ENCODE measurements at regions not wholly inside any gene's neighbourhood (a gene's known extent, or its start where the extent isn't known, plus 50 kb on each side); places are given as distances from the start of the nearest gene placed in this dataset.

DNA sequence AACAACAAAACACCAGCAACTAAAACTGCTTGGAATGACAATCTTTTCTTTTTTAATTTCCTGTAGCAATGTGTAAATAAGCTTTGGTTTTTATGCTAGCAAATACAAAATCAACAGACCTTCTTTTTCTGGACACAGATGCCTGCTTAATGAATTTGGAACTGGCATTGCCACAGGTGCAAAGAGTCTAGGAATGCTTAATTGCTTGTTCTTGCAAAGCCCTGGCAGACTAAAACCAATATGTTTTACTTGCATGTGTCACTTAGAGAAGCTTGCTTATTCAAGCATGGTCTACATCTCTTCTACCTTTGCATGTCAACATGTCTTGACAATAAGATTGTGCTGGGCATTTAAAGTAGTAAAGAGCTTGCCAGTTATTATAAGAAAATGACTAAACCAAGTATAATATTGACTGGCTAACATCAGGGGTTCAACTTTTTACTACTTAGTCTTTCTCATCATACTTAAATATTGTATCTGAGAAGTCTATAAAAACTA is 656.7 kb upstream of the NDST4 start:
- intact Hi-C loops (cut with DNase I): no loop called here
- no peak for DNase-seq (ENCODE audit: low spot score)

DNA sequence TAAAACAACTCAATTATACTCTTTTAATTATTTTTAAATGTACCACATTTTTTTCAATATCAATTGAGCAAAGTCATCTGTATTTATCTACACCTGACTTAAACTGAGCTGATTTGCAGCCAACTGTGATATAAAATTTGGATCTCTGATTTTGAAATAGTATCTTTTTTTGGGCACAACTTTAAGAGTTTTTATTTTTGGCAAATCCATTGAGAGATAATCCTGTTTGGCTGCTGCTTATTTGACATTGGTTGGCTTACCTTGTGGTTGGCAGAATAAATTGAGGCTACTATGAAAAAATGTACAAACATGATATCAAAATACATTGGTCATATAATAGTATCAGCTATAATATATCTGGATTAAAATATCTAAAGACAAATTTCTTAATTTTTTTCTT is 656.0 kb upstream of the NDST4 start:
- DNase-seq (ENCODE audit: low spot score): no peak
- intact Hi-C loops (cut with DNase I): no loop called here

DNA sequence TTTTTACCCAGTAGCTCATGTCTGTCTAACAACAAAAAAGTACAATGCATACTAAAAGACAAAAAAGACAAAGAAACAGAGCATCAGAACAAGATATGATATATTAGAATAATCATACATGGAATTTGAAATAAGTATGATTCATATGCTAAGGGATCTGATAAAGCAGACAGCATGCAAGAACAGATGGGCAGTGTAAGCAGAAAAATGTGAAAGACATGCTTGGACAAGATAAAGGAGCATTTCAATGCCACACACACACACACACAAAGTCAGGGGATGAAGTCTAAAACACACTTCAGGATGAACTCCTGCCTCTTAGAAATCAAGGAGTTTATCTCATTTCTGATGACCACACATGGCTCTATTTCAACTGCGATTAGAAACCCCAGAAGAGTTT is 649.6 kb upstream of the NDST4 start:
- no peak for DNase-seq (ENCODE audit: low spot score)
- intact Hi-C loops (cut with DNase I): no loop called here

DNA sequence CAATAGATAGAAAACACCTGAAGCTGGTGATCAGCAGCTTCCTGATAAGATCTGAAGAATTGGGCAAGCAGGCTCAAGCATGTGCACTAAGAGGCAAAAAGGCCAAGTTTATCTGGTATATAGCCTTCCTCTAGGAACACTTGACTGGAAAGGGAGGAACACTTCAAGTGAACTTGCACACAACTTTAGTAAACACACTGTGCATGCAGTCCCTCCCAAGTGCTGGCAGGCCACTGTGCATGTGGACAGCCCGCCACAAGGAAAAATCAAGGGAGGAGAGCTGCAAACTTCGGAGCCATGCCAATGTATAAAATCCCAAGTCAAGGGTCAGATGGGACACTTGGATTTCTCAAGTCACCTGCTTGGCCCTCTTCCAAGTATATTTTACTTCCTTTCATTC is 645.8 kb upstream of the NDST4 start:
- intact Hi-C loops (cut with DNase I): no loop called here
- no peak for DNase-seq (ENCODE audit: low spot score)

DNA sequence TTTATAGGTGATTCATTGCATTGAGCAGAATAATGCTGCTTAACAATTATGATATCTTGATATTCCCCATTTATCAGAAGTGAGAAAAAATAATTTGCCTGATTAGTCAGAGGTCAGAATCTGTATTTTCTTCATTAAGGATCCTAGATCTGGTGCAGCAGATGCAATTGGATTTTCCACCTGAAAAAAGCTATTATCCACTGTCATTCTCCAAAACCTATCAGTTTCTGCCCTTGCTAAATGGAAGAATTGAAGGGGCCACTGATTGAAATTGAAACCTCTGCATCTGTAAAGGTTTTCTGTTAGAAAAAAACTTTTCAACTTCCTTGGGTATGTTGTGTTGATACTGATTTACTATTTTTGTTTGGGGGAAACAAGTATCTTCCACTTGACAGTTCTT is 636.0 kb upstream of the NDST4 start:
- intact Hi-C loops (cut with DNase I): no loop called here
- DNase-seq (ENCODE audit: low spot score): no peak

DNA sequence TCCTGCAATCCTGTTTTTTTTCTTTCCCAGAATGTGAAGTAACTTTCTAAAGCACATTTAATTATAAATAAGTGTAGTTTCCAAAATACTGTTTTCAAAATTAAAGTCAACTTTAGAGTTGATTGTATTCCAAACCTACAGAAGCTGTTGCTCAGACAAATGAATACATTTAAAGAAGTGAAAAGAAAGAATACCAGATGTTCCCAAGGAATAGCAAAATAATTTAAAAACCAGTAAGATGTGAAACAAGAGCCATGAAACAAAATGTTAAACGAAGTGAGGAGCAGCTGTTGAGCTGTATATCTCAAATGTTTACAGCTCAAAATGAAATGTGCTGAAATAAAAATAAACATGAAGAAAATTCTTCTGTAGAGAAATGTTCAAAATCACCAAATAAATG is 627.4 kb upstream of the NDST4 start:
- no peak for DNase-seq (ENCODE audit: low spot score)
- intact Hi-C loops (cut with DNase I): no loop called here

DNA sequence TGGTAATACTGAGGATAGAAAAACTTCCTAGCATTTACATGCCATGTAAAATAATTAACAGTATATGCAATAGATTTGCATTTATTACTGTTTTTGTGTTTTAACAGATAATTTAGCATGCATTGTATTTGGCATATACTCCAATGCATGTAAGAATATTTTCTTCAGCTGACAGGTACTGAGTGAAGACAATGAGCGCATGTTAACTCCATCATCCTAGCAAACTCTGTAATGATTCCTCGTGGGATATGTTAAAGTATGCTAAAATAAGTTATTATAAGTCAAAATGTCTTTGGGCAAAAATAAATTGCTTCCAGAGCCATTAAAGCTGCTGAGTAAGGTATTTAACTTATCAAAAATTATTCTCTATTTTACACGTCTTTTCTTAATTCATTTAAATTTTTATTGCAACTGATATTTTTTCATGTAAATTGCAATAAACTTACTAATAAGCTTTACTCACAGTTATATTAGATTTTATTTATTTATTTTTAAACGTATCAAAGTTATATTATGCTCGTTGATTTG is 616.4 kb upstream of the NDST4 start:
- intact Hi-C loops (cut with DNase I): no loop called here

DNA sequence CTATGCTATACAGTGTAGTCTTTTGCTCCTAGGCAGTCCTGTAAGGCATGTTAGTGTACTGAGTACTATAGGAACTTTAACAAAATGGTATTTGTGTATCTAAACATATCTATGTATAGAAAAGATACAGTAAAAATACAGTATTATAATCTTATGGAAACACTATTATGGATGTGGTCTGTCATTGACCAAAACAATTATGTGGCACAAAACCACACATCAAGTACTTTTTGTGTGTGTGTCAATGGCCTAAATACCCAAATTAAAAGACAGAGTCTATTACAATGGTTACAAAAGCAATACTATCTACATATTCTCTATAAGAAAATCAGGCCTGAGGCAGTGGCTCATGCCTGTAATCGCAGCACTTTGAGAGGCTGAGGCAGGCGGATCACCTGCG is 610.2 kb upstream of the NDST4 start:
- no peak for DNase-seq (ENCODE audit: low spot score)
- intact Hi-C loops (cut with DNase I): no loop called here

More for the DNA sequence above, 616.4 kb upstream of the NDST4 start:
- no peak for DNase-seq (ENCODE audit: low spot score)

DNA sequence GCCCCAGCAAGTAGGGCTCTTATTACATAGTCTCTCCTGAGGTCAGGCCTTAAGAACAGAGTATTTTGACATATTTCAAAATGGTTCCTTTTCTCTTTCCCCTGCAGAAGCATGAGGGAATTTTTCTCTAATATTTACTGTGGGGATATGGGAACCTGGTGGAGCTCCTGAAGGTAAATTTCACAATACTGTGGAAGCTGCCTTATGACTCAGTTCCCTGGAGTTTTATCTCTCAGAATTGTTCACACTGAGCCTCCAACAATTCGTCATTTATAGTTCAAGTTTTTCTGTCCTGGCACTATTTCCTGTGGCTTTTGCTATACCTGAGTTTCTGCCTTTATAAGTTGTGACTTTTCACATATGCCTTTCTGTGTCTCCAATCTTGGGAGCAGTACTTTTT is 607.2 kb upstream of the NDST4 start:
- DNase-seq (ENCODE audit: low spot score): no peak
- intact Hi-C loops (cut with DNase I): no loop called here

DNA sequence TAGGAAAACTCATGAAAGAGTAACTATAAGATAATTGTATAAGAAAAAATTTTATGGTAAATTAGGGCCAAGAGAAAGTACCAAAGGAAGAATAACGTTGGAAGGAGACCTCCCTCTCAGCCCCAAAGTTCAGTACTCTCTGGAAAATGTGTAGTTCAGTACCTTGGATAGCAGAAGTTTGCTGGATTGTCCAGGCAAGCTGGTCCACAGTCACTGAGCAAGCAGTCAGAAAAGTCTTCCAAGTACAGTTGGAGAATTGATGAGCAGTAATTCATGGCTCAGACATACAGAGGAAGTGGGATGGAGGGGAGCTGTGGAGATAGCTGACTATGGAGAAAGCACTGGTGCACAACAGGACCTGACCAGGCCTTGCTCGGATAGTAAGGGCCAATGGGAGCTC is 598.2 kb upstream of the NDST4 start:
- intact Hi-C loops (cut with DNase I): no loop called here
- no peak for DNase-seq (ENCODE audit: low spot score)

DNA sequence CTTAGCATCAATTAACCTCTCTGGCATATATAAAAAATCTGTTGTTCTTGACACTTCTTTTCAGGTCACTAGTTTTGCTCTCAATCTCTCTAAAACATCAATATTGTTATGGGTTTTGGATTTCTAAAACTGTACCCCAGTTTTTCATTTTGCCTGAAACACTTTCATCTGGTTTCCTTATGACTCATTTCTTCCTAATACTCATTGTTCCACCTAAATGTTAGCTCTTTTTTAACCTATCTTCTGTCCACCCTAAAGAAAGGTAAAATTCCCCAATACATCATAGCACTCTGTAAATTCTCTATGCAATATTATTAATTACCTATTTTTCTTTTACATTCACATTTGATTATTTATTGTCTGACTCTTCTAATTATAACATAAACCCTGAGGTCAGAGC is 575.5 kb upstream of the NDST4 start:
- no peak for DNase-seq (ENCODE audit: low spot score)
- intact Hi-C loops (cut with DNase I): no loop called here

DNA sequence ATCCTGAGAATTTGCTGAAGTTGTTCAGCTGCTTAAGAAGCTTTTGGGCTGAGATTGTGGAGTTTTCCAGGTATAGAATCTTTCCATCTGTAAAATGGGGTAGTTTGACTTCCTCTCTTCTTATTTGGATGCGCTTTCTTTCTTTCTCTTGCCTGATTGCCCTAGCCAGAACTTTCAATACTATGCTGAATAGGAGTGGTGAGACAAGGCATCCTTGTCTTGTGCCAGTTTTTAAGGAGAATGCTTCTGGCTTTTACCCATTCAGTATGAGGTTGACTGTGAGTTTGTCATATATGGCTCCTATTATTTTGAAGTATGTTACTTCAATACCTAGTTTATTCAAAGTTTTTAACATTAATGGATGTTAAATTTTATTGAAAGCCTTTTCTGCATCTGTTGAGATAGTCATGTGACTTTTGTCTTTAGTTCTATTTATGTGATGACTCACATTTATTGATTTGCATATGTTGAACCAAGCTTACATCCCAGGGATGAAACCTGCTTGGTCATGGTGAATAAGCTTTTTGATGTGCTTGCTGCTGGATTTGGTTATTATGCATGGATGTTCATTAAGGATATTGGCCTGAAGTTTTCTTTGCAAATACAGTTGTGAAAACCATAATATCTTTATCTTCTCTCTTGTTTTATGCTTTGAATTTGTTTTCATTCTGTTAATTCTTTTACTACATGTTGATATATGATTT is 573.8 kb upstream of the NDST4 start:
- DNase-seq (ENCODE audit: low spot score): no peak
- intact Hi-C loops (cut with DNase I): no loop called here

DNA sequence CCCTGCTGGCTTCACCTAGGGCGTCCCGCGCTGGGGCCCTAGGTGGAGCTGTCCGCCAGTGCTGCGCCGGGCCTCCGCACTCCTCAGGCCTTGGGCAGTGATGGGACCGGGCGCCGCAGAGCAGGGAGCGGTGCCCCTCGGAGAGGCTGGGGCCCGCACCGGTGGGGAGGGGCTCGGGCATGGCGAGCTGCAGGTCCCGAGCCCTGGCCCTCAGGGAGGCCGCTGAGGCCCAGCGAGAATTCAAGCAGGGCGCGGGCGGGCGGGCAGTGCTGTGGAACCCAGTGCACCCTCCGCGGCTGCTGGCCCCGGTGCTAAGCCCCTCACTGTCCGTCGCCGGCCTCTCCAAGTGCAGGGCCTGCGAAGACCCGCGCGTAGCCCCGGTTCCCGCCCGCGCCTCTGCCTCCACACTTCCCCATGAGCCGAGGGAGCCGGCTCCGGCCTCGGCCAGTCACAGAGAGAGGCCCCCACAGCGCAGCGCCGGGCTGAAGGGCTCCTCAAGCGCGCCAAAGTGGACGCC is 565.1 kb upstream of the NDST4 start:
- intact Hi-C loops (cut with DNase I): no loop called here
- no peak for DNase-seq (ENCODE audit: low spot score)

DNA sequence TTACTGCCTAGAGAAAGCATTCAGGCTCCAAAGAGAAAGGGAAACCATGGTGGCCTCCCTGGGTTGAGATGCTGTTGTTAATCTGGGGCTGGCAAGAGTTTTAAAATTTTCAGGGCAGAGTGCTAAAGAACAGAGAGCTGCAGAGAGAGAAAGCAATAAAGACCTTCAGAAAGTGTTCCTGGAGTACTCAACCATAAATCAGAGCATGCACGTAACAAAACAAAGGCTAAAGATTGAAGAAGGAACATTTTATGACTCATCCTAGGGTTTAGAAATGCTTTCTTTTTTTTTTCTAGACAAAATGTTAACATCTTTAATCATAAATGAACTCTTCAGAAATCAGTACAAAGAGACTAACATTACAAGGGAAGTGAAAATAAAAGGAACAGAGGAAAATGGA is 562.3 kb upstream of the NDST4 start:
- DNase-seq (ENCODE audit: low spot score): no peak

DNA sequence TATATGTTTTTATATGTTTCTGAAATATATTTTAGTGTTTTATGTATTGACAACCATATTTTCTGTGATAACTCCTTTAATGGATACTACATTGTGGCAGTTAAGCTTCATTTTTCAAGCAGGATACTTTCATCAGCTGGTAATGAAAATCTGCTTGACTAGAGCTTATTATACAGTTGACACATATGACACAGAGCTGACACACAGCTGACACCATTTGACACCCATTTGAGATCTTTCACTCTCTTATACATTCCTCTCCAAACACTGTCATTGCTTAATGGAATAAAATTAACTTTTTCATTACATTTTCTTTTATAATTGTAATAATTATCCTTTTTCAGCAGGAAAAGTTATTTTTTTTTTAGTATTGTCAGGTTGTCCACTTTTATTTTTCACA is 561.1 kb upstream of the NDST4 start:
- intact Hi-C loops (cut with DNase I): no loop called here
- no peak for DNase-seq (ENCODE audit: low spot score)

More for the DNA sequence above, 562.3 kb upstream of the NDST4 start:
- intact Hi-C loops (cut with DNase I): no loop called here

DNA sequence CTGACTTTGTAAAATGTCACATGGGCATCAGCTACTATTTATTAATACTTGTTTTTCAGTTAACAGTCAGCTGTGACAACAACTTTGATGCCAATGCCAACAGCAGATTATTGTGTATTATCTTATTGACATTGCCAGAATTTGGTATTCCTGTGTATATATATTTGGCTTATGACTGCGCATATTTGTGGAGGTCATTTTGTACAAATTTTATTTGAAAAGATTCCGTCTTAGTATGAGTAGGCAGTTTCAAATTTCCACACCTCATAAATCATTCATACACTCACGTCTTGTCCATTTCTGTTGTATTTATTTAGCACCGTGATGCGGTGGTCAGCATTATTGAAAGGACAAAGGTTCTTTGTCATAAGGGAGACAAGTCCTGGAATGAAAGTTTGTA is 558.2 kb upstream of the NDST4 start:
- intact Hi-C loops (cut with DNase I): no loop called here
- no peak for DNase-seq (ENCODE audit: low spot score)

DNA sequence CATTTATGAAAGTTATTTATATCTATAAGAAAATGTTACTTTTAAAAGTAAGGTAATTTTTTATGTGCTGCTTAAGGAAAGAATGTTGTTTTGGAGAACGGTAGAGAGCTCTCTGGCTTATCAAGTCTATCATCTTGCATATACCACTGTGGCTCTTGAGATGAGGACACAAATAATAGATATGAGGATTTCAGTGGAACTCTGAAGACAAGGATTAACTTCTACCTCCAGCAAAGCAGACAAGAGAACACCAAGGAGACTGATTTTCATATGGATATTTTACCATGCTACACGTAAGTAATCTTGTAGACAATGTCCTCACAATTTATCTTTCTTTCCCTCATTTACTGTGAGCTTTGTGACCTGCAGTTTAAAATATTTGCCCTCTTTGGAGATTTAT is 557.5 kb upstream of the NDST4 start:
- intact Hi-C loops (cut with DNase I): no loop called here
- no peak for DNase-seq (ENCODE audit: low spot score)

DNA sequence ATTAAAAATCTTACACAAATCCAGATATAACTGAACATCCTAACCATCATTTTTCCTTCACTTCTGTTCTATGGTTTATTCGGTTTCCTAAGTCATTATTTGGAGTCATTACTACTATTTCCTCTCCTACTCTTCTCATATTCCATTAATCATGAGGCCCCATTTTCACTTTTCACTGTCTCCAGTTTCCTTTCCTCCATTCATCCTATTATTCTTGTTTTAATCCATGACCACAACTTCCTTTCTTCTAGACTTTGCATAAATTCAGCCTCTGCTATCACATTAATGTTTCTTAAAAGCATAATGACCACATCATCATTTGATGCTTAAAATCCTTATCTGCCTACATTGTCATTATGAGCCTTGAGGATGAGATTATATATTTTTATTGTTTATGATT is 555.0 kb upstream of the NDST4 start:
- DNase-seq (ENCODE audit: low spot score): no peak
- intact Hi-C loops (cut with DNase I): no loop called here

DNA sequence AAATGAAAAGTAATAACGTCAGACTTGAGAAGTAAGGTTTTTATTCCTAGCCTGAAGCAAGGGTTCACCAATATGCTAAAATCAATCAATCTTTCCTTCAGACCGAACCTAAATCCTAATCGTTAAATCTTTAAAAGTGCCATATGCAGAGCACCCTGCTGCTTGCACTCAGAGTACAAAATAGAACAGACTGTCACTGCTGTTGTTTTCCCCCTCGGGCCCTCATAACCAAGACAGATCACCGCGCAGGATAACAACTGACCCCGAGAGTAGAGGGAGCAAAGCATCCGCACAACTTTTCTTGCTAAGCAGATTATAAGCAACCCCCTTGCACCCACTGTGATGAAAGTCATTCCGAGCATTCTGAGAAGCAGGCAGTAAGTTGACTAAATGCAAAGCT is 550.9 kb upstream of the NDST4 start:
- intact Hi-C loops (cut with DNase I): no loop called here
- DNase-seq (ENCODE audit: low spot score): no peak

DNA sequence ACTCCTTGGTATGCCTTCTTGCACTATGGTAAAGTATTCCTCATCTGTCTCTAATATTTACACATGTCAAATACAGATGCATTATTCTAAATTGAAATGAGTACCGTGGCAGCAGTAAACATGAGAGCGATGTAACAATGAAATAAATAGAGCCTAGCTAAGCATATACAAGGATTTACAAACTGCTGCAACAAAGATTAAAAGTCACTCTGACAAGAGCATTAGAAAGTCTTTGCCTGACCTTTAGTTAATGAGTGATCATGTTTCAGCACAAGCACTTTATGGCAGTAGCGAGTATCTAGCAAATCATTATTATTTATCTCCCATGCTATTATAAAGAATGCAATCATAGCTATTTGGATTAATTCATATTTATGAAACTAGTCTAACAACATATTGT is 547.0 kb upstream of the NDST4 start:
- no peak for DNase-seq (ENCODE audit: low spot score)
- intact Hi-C loops (cut with DNase I): no loop called here

DNA sequence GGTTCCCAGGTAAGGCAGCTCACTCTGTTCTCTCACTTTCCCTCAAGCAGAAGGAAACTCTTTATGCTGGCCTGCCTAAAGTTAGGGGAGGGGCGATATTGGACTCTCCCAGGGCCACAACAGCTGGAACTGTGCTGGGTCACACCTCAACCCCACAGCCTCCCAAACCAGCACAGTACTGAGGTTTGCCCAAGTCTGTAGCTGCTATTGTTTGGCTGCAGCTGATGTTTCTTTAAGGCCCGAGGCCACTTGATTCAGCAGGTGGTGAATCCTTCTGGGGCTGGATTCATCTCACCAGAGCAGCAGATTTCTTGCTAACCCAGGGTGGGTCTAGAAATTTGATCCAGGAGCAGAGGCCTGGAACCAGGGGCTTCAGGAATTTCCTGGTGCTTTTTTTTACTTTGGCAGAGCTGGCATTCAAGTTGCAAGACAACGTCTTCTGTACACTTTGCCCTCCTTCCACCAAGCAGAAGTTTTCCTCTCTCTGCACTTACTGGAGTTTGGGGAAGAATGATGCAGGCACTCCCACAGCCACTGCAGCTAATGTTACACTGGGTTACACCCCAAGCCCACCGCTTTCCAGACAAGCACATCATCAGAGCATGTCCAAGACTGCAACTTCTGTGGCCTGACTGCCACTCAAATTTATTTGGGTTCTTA is 544.7 kb upstream of the NDST4 start:
- DNase-seq (ENCODE audit: low spot score): no peak
- intact Hi-C loops (cut with DNase I): no loop called here
